PC-3 (cell line): ENCODE measurements at regions not wholly inside any gene's neighbourhood (a gene's known extent, or its start where the extent isn't known, plus 50 kb on each side); places are given as distances from the start of the nearest gene placed in this dataset.

Source experiments
- ATAC-seq: fragments of 200-7000 bp; cut with Tn5 transposase; 2 replicates; pipeline ENCODE4 v1.9.1; 2020; ENCODE audit warnings: mild to moderate bottlenecking, moderate library complexity
- BruUV-seq: library from RNA; stranded (reverse); fragments of 400-500 nt; replicated peaks from 2 replicates; lab custom pipeline; 2021; lab: Mats Ljungman, UMichigan
- CTCF ChIA-PET: fragments of 300-600 bp; sonication (Branson Sonifier 250); formaldehyde crosslinking; loops from one replicate; lab custom pipeline; 2022; ENCODE audit warnings: antibody characterized with exemption; lab: Charles Lee
- POLR2A ChIA-PET: fragments of 300-600 bp; sonication (Branson Sonifier 250); formaldehyde crosslinking; loops from one replicate; lab custom pipeline; 2022; ENCODE audit warnings: antibody characterized with exemption; ENCODE audit not compliant: unreplicated experiment; lab: Charles Lee
- DNase-seq: peaks from one replicate; pipeline ENCODE4 v3.0.0-alpha.2; 2015
- H2AFZ ChIP-seq: fragments of 300-600 bp; sonication (generic); 2 replicates; pipeline ENCODE4 v1.6.0; 2016; ENCODE audit warnings: antibody characterized with exemption, low read length
- H3F3A ChIP-seq: fragments of 300-600 bp; sonication (generic); one replicate; pipeline ENCODE4 v1.6.0; 2017; ENCODE audit warnings: antibody characterized with exemption, low read length, control low read depth, mild to moderate bottlenecking; ENCODE audit not compliant: unreplicated experiment
- H3K27ac ChIP-seq: fragments of 300-600 bp; sonication (generic); 2 replicates; pipeline ENCODE4 v1.5.1; 2016; ENCODE audit warnings: mild to moderate bottlenecking, low read length
- H3K27me3 ChIP-seq: fragments of 300-600 bp; sonication (generic); 2 replicates; pipeline ENCODE4 v1.6.1; 2016; ENCODE audit warnings: low read length, mixed read lengths
- H3K36me3 ChIP-seq: fragments of 300-600 bp; sonication (generic); 2 replicates; pipeline ENCODE4 v1.6.1; 2016; ENCODE audit warnings: low read depth, mixed run types, low read length, mixed read lengths
- H3K4me1 ChIP-seq: fragments of 300-600 bp; sonication (generic); 2 replicates; pipeline ENCODE4 v1.5.1; 2016; ENCODE audit warnings: low read length; ENCODE audit not compliant: insufficient read depth
- H3K4me2 ChIP-seq: fragments of 300-600 bp; sonication (generic); 2 replicates; pipeline ENCODE4 v1.6.0; 2016; ENCODE audit warnings: low read length
- H3K4me3 ChIP-seq: fragments of 300-600 bp; sonication (generic); 2 replicates; pipeline ENCODE4 v1.5.1; 2016; ENCODE audit warnings: mild to moderate bottlenecking, low read length, mixed read lengths
- H3K79me2 ChIP-seq: fragments of 300-600 bp; sonication (generic); 2 replicates; pipeline ENCODE4 v1.6.1; 2017; ENCODE audit warnings: low read length, mixed read lengths
- H3K9ac ChIP-seq: fragments of 300-600 bp; sonication (generic); 2 replicates; pipeline ENCODE4 v1.6.0; 2016; ENCODE audit warnings: mild to moderate bottlenecking, low read length
- H3K9me2 ChIP-seq: fragments of 300-600 bp; sonication (generic); replicated peaks from 2 replicates; pipeline ENCODE4 v1.6.1; 2016; ENCODE audit warnings: mixed run types, low read length, mixed read lengths
- H3K9me3 ChIP-seq: fragments of 300-600 bp; sonication (generic); 2 replicates; pipeline ENCODE4 v1.6.1; 2016; ENCODE audit warnings: low read length, mixed read lengths
- H4K20me1 ChIP-seq: fragments of 300-600 bp; sonication (generic); 2 replicates; pipeline ENCODE4 v1.6.1; 2016; ENCODE audit warnings: low read length, mixed read lengths
- CTCF ChIP-seq: fragments of 300-600 bp; sonication (generic); conservative IDR thresholded peaks from 2 replicates; pipeline ENCODE4 v1.5.1; 2017; ENCODE audit warnings: antibody characterized with exemption, low read depth, mild to moderate bottlenecking, low read length
- EZH2 ChIP-seq: fragments of 300-600 bp; sonication (generic); IDR thresholded peaks from one replicate; pipeline ENCODE4 v1.6.1; 2017; ENCODE audit warnings: antibody characterized with exemption, mild to moderate bottlenecking, low read length; ENCODE audit not compliant: unreplicated experiment
- EZH2phosphoT487 ChIP-seq: fragments of 300-600 bp; sonication (generic); IDR thresholded peaks from 2 replicates; pipeline ENCODE4 v1.6.1; 2018; ENCODE audit warnings: mild to moderate bottlenecking, antibody characterized with exemption, low read length, borderline replicate concordance
- intact Hi-C: fragments of 100-400 bp; cut with micrococcal nuclease; formaldehyde crosslinking; loops from 2 replicates; pipeline ENCODE4 v1.9.0; 2023

GRCh38 chr21:35617491-35617890 is 442.8 kb downstream of the SETD4 start:
- no peak for TF ChIP-seq EZH2phosphoT487
- no peak for TF ChIP-seq CTCF
- TF ChIP-seq EZH2, result no peak
- Histone ChIP-seq H3K9me3 (no peaks in the 10 kb centered on the region), H3K79me2 (no peaks in the 10 kb centered on the region), H3K4me3 (no peak overlapping the region), H3K27ac (no peak overlapping the region), H3K4me1 (peaks cover 22% of the 10 kb centered on the region), H3K27me3 (no peaks in the 10 kb centered on the region), H3K4me2 (no peak overlapping the region), H2AFZ (no peak overlapping the region), H3F3A (no peaks in the 10 kb centered on the region), H3K9me2 (no peaks in the 10 kb centered on the region), H3K36me3 (no peaks in the 10 kb centered on the region), H3K9ac (no peak overlapping the region), H4K20me1 (no peaks in the 10 kb centered on the region)
- intact Hi-C loops, result loop anchor here (2.0 to 5.0 kb wide), 4 partner anchors 105 to 729 kb away; no protein-coding TSS in a partner anchor
- DNase-seq (no peak), ATAC-seq (no peak)
- ChIA-PET CTCF (interaction anchor here (0.7 kb wide), 1 partner anchor 822 kb away, joined by 5 read pairs; no protein-coding TSS in a partner anchor), POLR2A (no interaction called here)
- BruUV-seq, result no TSS peak

GRCh38 chr21:35616090-35616489 is 444.2 kb downstream of the SETD4 start:
- H3K4me2 ChIP-seq, result peak overlapping the region; percentile 17; the same call in 1 of the 2 replicates
- no peaks in the 10 kb centered on the region for H3K9me3 ChIP-seq
- H3K27me3 ChIP-seq, result no peaks in the 10 kb centered on the region
- no peaks in the 10 kb centered on the region for H3F3A ChIP-seq
- no peaks in the 10 kb centered on the region for H4K20me1 ChIP-seq
- no peak for TF ChIP-seq EZH2phosphoT487
- peak; percentile 72 for TF ChIP-seq CTCF
- H3K9me2 ChIP-seq, result no peaks in the 10 kb centered on the region
- POLR2A ChIA-PET, result interaction anchor here (0.6 kb wide), 1 partner anchor 246 kb away, joined by 3 read pairs; no protein-coding TSS in a partner anchor
- no peak overlapping the region for H3K9ac ChIP-seq
- peaks cover 22% of the 10 kb centered on the region for H3K4me1 ChIP-seq
- peak; percentile 49 for DNase-seq
- no peak overlapping the region for H3K4me3 ChIP-seq
- no peaks in the 10 kb centered on the region for H3K36me3 ChIP-seq
- no peak overlapping the region for H2AFZ ChIP-seq
- BruUV-seq, result no TSS peak
- CTCF ChIA-PET, result interaction anchor here (0.6 to 1.2 kb wide), 10 partner anchors 12 to 871 kb away, joined by 3 to 6 read pairs (median 3); no protein-coding TSS in a partner anchor
- H3K79me2 ChIP-seq, result no peaks in the 10 kb centered on the region
- intact Hi-C loops, result loop anchor here (1.0 to 5.0 kb wide), 5 partner anchors 104 to 727 kb away; no protein-coding TSS in a partner anchor
- no peak overlapping the region for H3K27ac ChIP-seq
- no peak; the same call in 1 of the 2 replicates for ATAC-seq

- H2AFZ ChIP-seq, result no peak overlapping the region
Observed at GRCh38 chr21:35615325-35615724, 445.0 kb downstream of the SETD4 start.

More at GRCh38 chr21:35615325-35615724, 445.0 kb downstream of the SETD4 start:
- no peak for DNase-seq
- no peak overlapping the region for H3K9ac ChIP-seq
- H3F3A ChIP-seq, result no peaks in the 10 kb centered on the region
- POLR2A ChIA-PET, result no interaction called here
- H4K20me1 ChIP-seq, result no peaks in the 10 kb centered on the region
- TF ChIP-seq EZH2phosphoT487 (no peak), EZH2 (no peak), CTCF (no peak)
- CTCF ChIA-PET, result interaction anchor here (0.7 to 1.2 kb wide), 2 partner anchors 107 to 715 kb away, joined by 3 read pairs; no protein-coding TSS in a partner anchor
- H3K27me3 ChIP-seq, result no peaks in the 10 kb centered on the region
- H3K4me1 ChIP-seq, result peaks cover 22% of the 10 kb centered on the region
- no peaks in the 10 kb centered on the region for H3K9me3 ChIP-seq
- H3K36me3 ChIP-seq, result no peaks in the 10 kb centered on the region
- ATAC-seq, result no peak
- H3K9me2 ChIP-seq, result no peaks in the 10 kb centered on the region
- H3K79me2 ChIP-seq, result no peaks in the 10 kb centered on the region
- H3K27ac ChIP-seq, result no peak overlapping the region
- H3K4me3 ChIP-seq, result no peak overlapping the region
- intact Hi-C loops, result loop anchor here (5.0 kb wide), 1 partner anchor 103 kb away; no protein-coding TSS in a partner anchor
- no peak overlapping the region for H3K4me2 ChIP-seq
- no TSS peak for BruUV-seq
